HG03342 (cell line): ENCODE measurements at regions not wholly inside any gene's neighbourhood (a gene's known extent, or its start where the extent isn't known, plus 50 kb on each side); places are given as distances from the start of the nearest gene placed in this dataset.
"Not testable (repeated sequence)": the region's sequence is repeated elsewhere in the genome, so short reads cannot be mapped to it uniquely, and the experiment has no call there.

Source experiments
- ATAC-seq: cut with Tn5 transposase; IDR thresholded peaks from one replicate; pipeline ENCODE4 v1.9.1; 2021; ENCODE audit warnings: mild to moderate bottlenecking, moderate library complexity; ENCODE audit not compliant: unreplicated experiment

DNA sequence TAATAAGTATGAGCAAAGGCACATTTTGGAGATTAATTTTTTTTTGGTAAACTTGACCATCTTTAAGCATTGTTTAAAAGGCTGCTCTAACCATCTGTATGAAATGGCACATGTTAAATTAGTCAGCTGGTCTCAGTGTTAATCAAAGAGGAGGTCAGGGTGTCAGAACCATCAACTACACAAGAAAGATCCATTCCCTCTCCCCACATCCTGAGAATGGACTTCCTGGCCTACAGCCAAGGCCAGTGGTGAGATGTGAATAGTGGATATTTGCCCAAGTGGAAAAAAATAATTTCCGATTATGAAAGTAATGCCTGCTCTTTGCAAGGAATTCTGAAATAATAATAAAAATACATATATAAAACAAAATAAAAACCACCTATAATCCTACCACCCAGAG is 641.7 kb downstream of the NR2F2 start:
- ATAC-seq, result no peak

- no peak for ATAC-seq
Observed at GRCh38 chr15:96974761-96975160, 644.3 kb downstream of the NR2F2 start.

- ATAC-seq, result no peak
Observed at GRCh38 chr15:96977886-96978285, 647.4 kb downstream of the NR2F2 start.

DNA sequence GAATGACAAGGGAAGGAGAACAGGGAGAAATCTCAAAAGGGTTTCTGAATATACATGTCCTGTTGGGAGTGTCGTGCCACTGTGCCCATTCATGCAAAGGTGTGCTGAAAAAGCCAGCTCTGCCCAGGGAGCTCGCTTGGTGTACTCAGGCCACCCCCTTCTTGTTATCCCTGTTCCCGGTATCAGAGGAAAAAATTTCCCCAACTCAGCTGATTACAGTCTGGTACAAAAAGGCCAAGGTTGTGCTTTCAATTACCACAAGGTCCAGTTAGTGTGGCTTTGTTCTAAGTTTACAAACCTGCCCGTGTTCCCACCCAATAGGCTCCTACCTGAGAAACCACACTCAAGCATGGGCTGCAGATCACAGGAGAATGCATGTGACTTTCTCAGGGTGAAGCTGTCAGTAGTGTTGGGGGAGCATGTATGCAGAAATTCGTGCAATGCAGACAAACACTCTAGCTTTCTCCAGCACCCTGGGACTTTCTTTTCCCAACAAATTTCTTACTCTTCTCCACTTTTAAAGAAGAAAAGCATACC is 648.5 kb downstream of the NR2F2 start:
- ATAC-seq, result no peak

GRCh38 chr15:96984121-96984671 is 653.7 kb downstream of the NR2F2 start:
- not testable (repeated sequence) for ATAC-seq

DNA sequence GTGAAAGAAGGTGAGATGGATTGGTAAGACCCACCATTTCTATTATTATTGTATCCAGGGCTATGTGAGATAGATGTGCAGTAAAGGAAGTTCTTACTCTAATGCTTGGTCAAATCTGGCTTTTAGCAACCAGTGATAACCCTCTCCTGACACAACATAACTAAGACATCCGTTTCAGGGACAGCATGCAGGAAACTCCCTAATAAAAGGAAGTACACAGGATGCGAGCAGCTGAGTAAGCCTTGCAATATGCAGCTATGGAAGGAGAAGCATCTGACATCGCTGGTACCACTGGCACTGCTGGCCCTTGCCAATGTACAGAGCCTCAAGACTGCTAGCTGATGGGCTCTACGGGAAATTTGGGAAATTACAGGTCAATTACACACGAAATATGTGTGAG is 662.3 kb downstream of the NR2F2 start:
- no peak for ATAC-seq

DNA sequence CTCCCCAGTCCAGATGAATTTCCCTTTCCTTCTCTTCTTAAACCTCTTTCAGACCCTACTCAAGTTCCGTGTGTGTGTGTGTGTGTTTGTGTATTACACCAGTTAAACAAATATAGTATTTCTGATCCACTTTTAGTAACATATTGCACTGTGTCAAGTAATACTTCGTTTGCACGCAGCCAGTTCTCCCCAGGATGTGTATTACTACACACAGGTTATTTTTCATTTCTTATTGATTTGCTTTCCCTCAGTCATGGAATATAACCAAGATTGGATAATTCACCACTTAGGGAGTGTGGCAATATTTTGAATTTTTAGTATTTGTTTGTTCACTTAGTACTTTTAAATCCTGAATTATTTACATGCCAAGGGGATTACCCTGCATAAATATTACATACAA is 667.0 kb downstream of the NR2F2 start:
- ATAC-seq, result no peak

- no peak for ATAC-seq
Observed at GRCh38 chr15:97009031-97009431, 678.5 kb downstream of the NR2F2 start.

DNA sequence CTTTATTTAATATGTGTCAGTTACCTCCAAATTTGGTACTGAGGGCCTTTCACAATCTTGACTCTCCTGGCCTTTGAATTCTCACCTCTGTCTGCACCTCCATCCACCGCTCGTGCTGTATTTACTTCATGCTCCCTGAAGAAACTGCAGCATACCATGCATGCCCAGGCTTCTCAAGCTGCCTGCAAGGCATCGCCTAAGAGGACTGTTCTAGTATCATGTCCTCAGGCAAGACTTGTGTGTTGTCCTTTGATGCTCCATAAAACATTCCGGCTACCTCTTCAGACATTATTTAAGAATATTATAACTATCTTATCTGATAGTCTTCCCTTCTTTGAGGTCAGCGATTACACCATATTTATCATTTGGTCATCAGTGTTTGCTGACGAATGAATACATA is 682.5 kb downstream of the NR2F2 start:
- no peak for ATAC-seq

DNA sequence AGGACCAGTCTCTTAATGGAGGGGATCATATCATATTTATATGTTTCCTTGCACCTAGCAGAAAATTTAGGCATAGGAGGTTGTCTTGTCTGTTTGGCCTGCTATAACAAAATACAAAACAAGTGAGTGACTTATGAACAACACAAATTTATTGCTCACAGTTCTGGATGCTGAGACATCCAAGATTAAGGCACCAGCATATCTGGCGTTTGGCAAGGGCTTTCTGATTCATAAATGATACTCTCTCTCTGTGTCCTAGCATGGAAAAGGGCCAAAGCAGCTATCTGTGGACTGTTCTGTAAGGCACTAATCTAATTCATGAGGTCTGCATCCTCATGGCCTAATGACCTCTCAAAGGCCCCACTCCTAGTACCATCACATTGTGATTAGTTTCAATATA is 683.0 kb downstream of the NR2F2 start:
- no peak for ATAC-seq

DNA sequence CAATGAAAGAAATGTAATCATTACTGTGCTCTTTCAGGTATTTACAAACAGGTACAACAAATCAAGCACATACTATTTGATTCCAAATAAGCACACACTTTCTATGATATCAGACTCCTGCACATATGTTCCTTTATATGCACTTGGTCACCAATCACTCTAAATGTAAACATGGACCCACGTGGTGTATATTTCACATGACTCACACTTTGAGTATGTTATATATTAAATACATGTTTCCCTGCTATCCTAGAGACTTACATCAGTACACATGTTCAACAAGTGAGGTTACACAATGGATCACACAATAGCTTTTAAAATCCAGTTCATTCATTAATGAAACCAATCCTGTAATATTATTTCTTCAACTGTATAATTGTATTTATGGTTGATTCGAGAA is 683.5 kb downstream of the NR2F2 start:
- ATAC-seq, result no peak

- ATAC-seq, result no peak
Observed at GRCh38 chr15:97023488-97023844, 693.0 kb downstream of the NR2F2 start.

DNA sequence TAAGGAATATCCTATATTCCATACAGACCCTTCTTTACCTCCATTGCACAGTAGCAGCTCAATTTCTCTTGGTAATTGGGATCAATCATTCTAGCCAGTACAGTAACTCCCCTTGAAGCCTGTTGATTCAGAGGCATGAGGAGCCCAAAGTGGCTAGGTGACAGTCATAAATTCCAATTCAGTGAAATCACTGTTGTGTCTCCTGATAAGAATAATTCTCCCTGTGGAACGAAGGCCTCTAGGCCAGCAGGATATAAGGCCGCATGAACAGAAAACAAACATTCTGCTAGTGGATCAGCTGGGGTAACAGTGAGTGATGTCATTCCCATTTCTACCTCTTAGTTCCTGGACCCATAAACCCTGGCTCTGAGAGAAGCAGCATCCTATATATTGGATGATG is 696.3 kb downstream of the NR2F2 start:
- ATAC-seq, result no peak

- no peak for ATAC-seq
Observed at GRCh38 chr15:97027772-97028171, 697.3 kb downstream of the NR2F2 start.

- no peak for ATAC-seq
Observed at GRCh38 chr15:97030251-97030650, 699.8 kb downstream of the NR2F2 start.

- ATAC-seq, result no peak
Observed at GRCh38 chr15:97036301-97036700, 705.8 kb downstream of the NR2F2 start.

- no peak for ATAC-seq
Observed at GRCh38 chr15:97037080-97037479, 706.6 kb downstream of the NR2F2 start.

GRCh38 chr15:97045666-97046421 is 715.3 kb downstream of the NR2F2 start:
- ATAC-seq, result no peak

- ATAC-seq, result no peak
Observed at GRCh38 chr15:97052513-97052912, 722.0 kb downstream of the NR2F2 start.

DNA sequence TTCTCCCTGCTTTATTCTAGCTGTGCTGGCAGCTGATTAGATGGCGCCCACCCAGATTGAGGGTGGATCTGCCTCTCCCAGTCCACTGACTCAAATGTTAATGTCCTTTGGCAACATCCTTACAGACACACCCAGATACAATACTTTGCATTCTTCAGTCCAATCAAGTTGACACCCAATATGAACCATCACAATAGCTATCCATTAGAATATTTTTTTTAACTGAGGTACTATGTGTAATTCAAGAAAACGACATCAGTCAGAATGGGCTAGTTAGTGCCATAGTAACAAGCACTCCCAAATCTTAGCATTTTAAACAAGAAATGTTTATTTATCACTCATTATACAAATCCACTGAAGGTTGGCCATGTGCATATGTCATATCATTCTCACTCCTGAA is 723.1 kb downstream of the NR2F2 start:
- no peak for ATAC-seq

DNA sequence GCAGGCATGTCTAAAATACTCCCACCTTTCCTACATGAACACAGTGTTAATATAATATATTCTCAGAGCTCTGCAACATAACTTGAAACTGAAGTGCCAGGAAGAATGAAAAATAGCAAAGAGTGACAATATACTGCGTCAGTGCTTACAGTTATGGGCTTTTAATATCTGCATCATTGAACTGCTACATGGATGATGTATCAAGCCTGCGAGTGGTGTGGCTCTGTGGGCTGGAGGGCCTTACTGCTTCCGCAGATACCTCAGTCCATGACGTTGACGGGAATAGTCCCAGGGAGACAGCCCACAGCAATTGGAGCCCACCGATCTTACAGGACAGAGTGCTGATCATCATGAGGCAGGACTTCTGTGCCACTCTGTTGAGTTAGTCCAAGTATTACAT is 727.0 kb downstream of the NR2F2 start:
- ATAC-seq, result no peak

- ATAC-seq, result no peak
Observed at GRCh38 chr15:97059281-97059680, 728.8 kb downstream of the NR2F2 start.

DNA sequence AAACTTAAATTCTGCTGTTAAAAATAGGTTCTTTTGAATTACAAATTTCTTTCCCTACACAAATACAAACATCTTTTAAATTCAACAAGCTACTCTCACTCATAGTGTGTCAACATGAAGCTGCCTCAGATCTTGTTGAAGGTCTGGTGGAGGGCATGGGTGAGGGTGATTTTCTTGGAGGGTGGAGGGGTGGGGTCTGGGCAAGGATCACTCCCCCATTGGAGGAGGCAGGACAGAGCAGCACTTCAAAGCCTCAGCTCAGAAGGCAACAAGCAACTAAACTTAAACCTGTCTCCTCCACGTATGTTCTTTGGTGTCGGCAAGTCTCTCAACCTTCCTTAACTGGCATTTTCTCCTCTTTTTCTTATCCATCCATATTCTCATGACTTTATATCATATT is 730.9 kb downstream of the NR2F2 start:
- ATAC-seq, result no peak
